ENCODE measurements at regions not wholly inside any gene's neighbourhood (a gene's known extent, or its start where the extent isn't known, plus 50 kb on each side); places are given as distances from the start of the nearest gene placed in this dataset.
"Not testable (repeated sequence)": the region's sequence is repeated elsewhere in the genome, so short reads cannot be mapped to it uniquely, and the experiment has no call there.

DNA sequence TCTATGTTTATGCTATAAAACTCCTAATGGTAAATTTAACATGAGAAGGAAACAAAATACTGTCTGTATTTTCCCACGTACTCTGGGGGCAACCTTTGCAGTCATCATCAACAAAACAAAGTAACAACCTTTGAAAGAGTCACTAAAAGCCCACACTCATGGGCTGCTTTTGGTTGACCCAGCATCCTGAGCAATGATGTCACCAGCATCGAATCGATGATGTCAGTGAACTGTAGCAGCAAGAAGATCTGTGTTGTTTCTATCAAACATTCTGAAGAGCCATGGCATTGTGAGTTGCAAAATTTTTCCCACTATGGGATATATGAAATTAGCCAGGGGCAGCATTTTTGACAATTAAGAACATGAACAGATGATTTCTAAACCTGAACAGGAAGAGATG, 300.1 kb downstream of the HIVEP2 start:
- no peak overlapping the region for H3K27ac Mint-ChIP-seq
- no peaks in the 10 kb centered on the region for H3K9me3 Mint-ChIP-seq (ENCODE audit: low read depth)

DNA sequence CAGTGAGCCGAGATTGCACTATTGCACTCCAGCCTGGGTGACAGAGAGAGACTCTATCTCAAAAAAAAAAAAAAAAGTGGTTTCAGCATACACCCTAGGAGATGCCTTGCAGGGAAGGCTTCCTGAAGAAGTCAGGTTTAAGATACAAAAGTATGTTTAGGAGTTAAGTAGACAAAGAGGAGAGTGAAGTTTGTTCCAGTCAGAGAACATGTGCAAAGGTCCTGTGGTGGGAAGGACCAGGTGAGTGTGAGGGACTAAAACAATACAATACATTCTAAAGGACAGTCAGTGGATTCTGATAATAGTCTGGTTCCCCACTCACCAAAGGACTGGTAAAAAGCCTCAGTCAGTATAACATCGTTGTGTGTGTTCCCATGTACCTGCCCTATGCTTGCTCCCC, 299.3 kb downstream of the HIVEP2 start:
- H3K27ac Mint-ChIP-seq, result no peak overlapping the region
- no peaks in the 10 kb centered on the region for H3K4me1 Mint-ChIP-seq (ENCODE audit: low read depth)
- no peak overlapping the region for H3K4me3 Mint-ChIP-seq
- no peaks in the 10 kb centered on the region for H3K27me3 Mint-ChIP-seq
- no peaks in the 10 kb centered on the region for H3K9me3 Mint-ChIP-seq (ENCODE audit: low read depth)
- no peaks in the 10 kb centered on the region for H3K36me3 Mint-ChIP-seq

More for the DNA sequence above, 300.1 kb downstream of the HIVEP2 start:
- no peak overlapping the region for H3K4me3 Mint-ChIP-seq
- H3K36me3 Mint-ChIP-seq, result no peaks in the 10 kb centered on the region
- no peaks in the 10 kb centered on the region for H3K4me1 Mint-ChIP-seq (ENCODE audit: low read depth)
- no peaks in the 10 kb centered on the region for H3K27me3 Mint-ChIP-seq

DNA sequence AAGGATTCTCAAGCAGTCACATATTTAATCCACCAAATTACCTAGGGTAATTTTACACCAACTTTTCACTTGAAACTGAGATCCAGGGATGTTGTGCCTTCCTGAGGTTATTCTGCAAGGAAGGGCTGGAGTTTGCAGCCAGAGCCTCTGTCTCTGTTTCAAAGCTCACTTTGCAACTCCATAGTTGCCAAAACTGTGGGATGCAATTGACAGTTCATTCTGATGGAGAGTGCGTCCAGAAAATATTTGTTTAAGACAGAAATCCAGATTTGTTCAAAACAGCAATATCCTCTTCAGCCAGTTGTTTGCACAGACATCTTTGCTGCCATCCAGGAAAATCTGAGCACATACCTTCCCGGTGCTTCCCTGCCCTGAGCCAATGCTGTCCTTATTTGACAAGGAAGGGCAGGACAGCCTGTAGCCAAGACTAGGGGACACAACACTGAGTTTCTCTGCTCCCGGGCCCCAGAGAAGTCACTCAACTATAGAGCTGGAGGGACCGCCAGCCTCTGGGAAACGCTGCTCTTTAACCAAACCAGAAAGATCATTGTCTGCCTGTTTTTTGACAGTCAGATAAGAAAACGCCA, 297.4 kb downstream of the HIVEP2 start:
- no peak overlapping the region for H3K27ac Mint-ChIP-seq
- no peaks in the 10 kb centered on the region for H3K27me3 Mint-ChIP-seq
- no peak overlapping the region for H3K4me3 Mint-ChIP-seq

DNA sequence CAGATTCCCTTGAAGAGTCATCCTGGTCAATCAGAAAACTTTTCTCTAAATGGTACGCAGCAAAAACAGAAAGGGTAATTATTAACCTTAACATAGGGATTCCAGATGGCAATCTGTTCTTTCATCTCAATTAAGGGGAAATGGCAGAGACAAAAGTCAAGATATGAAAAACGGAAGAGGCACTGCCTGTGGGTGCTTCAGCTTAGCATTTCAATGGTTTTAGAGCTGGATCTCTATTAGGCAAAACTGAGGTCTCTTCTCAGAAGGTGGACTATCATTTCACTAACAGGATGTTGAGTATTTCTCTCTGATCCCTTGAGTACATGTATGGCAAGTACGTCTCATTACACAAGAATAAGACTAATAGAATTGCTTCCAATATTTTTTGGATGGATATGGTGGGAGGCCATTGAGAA, 296.9 kb downstream of the HIVEP2 start:
- Mint-ChIP-seq H3K27ac (no peak overlapping the region), H3K4me1 (ENCODE audit: low read depth) (no peaks in the 10 kb centered on the region), H3K4me3 (no peak overlapping the region), H3K9me3 (ENCODE audit: low read depth) (no peaks in the 10 kb centered on the region), H3K27me3 (no peaks in the 10 kb centered on the region), H3K36me3 (no peaks in the 10 kb centered on the region)

More for the DNA sequence above, 297.4 kb downstream of the HIVEP2 start:
- Mint-ChIP-seq H3K9me3 (ENCODE audit: low read depth) (no peaks in the 10 kb centered on the region), H3K36me3 (no peaks in the 10 kb centered on the region), H3K4me1 (ENCODE audit: low read depth) (no peaks in the 10 kb centered on the region)

DNA sequence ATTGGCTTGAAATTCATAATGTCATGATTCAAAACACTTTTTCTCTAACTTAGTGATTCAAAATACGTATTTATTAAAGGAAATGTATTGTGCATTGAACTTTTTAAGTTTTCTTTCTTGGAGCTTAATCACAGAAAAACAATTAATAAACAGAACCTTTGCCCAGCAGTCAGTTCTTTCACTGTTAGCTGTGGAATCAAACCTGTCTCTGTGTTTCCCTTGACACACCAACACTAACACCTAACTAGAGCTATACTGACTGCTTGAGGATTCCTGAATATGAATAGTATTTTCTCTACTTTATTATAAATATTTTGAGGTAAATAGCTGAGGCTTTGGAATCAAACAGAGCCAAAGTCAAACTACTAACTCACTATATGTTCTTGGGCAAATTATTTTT, 296.4 kb downstream of the HIVEP2 start:
- no peaks in the 10 kb centered on the region for H3K9me3 Mint-ChIP-seq (ENCODE audit: low read depth)
- H3K4me3 Mint-ChIP-seq, result no peak overlapping the region
- H3K27me3 Mint-ChIP-seq, result no peaks in the 10 kb centered on the region
- no peaks in the 10 kb centered on the region for H3K4me1 Mint-ChIP-seq (ENCODE audit: low read depth)
- no peak overlapping the region for H3K27ac Mint-ChIP-seq
- no peaks in the 10 kb centered on the region for H3K36me3 Mint-ChIP-seq

DNA sequence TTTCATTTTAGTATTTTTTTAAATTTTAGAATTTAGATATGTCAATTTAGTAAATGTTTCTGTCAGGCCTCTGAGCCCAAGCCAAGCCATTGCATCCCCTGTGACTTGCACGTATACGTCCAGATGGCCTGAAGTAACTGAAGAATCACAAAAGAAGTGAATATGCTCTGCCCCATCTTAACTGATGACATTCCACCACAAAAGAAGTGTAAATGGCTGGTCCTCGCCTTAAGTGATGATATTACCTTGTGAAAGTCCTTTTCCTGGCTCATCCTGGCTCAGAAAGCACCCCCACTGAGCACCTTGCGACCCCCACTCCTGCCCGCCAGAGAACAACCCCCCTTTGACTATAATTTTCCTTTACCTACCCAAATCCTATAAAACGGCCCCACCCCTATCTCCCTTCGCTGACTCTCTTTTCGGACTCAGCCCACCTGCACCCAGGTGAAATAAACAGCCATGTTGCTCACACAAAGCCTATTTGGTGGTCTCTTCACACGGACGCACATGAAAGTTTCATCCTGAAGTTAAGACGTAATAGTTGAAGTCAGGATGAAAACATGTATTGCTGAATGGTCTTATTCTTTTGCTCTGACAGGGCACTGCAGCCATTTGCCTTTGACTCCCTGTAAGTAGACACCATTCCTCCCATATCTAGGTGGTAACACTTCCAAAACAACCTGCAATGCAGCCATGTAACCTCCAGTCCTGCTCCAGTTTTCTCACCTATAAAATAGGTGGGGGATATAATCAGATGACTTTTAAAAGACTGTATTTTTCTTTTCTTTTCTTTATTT, 295.3 kb downstream of the HIVEP2 start:
- not testable (repeated sequence) for H3K9me3 Mint-ChIP-seq (ENCODE audit: low read depth); H3K36me3 Mint-ChIP-seq; H3K4me3 Mint-ChIP-seq; H3K27me3 Mint-ChIP-seq; H3K27ac Mint-ChIP-seq; H3K4me1 Mint-ChIP-seq (ENCODE audit: low read depth)

DNA sequence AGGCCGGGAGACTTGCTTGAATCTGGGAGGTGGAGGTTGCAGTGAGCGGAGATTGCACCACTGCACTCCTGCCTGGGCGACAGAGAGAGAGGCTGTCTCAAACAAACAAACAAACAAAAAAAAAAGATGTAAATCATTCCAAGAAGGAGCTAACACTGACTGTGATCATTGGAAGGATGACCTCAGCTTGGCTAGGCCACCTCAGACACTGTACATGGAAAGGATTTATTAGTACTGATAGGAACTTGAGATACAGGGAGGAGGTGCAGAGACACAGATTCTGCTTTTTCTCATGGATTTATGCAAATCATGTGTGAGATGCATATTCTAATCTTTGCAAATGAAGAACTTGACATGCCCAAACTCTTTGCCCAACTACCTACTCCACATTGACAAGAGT, 293.6 kb downstream of the HIVEP2 start:
- H3K27me3 Mint-ChIP-seq, result peaks cover 1% of the 10 kb centered on the region
- no peaks in the 10 kb centered on the region for H3K4me1 Mint-ChIP-seq (ENCODE audit: low read depth)
- H3K36me3 Mint-ChIP-seq, result no peaks in the 10 kb centered on the region
- no peak overlapping the region for H3K4me3 Mint-ChIP-seq
- no peak overlapping the region for H3K27ac Mint-ChIP-seq
- no peaks in the 10 kb centered on the region for H3K9me3 Mint-ChIP-seq (ENCODE audit: low read depth)

DNA sequence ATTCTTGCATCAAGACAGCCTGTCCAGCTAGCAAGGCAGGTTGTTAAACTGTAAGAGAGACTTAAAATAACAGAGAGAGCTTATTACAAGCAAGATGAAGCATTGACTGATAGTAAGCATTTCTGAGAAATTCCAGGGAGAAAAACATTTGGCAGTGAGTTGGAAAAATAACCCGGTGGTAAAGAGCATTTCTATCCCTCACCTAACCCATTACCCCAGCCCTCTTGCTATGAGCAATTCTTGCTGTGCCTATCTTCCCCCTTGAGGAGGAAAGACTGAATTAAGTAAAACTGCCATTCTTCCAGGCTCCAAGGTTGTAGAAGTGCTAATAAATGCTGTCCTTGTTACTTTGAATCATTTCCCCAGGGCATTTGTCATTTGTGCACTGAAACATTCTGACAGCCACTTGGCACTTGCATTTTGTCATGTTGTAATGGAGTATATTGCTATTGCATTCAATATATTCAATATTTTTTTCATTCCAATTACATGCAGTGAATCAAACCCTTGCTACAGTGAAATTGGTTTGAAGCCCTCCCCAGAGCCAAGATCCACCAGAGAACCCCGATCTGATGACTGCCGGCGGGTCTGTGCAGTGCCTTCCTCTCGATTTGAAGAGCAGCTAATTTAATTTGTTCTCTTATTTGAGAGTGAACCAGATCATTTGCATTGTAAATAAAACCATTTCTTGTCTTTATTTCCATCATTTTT, 291.1 kb downstream of the HIVEP2 start:
- Mint-ChIP-seq H3K36me3 (peaks cover 2% of the 10 kb centered on the region), H3K27ac (no peak overlapping the region), H3K9me3 (ENCODE audit: low read depth) (no peaks in the 10 kb centered on the region), H3K4me1 (ENCODE audit: low read depth) (no peaks in the 10 kb centered on the region), H3K4me3 (no peak overlapping the region), H3K27me3 (peaks cover 1% of the 10 kb centered on the region)

DNA sequence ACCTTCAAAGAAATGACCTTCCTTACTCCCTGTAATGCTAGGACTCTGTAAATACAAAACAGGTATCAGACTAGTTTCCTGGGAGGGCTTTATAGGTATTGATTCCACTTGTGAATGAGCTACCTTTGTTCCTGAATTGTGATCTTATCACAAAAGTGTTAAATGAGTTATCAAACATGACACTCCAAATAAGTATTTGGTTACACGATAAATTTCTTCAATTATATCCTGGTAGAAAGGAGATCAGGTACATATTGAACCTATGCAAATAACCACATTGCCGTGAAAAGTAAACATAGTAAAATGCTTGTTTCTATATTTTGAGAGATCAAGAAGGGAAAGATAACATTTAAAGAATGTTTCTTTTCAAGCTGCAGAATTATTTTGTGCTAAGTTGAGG, 285.3 kb downstream of the HIVEP2 start:
- H3K4me1 Mint-ChIP-seq (ENCODE audit: low read depth), result no peaks in the 10 kb centered on the region
- H3K36me3 Mint-ChIP-seq, result peaks cover 13% of the 10 kb centered on the region
- H3K27ac Mint-ChIP-seq, result no peak overlapping the region
- H3K27me3 Mint-ChIP-seq, result peaks cover 1% of the 10 kb centered on the region
- no peak overlapping the region for H3K4me3 Mint-ChIP-seq
- H3K9me3 Mint-ChIP-seq (ENCODE audit: low read depth), result peaks cover 17% of the 10 kb centered on the region

DNA sequence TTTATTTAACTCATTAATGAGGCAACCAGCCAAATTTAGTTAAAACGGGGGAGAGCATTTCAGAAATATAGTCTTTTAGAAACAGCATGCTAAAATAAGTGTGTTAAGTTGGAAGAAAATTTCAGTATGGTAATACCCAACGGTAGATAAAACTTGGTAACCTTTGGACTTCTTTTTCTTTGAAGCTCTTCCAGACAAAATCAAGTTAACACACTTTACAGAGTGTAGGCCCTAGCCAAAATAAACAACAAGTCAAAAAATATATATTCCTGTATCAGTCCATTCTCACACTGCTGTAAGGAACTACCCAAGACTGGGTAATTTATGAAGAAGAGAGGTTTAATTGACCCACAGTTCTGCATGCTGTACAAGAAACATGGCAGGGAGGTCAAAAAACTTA, 279.6 kb downstream of the HIVEP2 start:
- H3K9me3 Mint-ChIP-seq (ENCODE audit: low read depth), result peaks cover 17% of the 10 kb centered on the region
- H3K4me3 Mint-ChIP-seq, result no peak overlapping the region
- H3K27me3 Mint-ChIP-seq, result no peaks in the 10 kb centered on the region
- H3K4me1 Mint-ChIP-seq (ENCODE audit: low read depth), result peaks cover 14% of the 10 kb centered on the region
- no peak overlapping the region for H3K27ac Mint-ChIP-seq
- peaks cover 13% of the 10 kb centered on the region for H3K36me3 Mint-ChIP-seq

DNA sequence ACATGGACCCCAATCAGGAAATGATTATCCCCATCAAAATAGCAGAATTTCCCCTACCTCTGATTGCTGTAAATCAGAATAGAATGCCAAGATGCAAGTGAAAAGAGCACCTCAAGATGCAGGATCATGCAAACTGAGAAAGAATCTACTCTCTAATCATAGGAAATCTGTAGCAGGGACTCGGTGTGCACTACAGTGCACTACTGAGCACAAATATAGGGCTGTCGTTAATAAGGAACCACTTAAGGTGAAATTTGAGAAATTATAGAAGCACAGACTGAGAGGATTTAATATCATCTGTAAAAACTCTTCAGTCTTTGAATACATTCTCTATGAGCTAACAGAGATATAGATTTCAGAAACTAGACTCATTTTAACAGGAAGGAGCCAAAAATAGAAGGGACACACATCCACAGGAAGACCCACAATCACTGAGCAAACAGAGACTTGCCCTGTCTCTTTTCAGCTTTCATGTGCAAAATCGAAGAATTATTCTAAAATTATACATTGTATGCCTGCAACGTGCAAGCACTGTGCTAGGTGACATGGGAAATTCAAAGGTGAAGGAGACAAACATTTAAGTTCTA, 278.3 kb downstream of the HIVEP2 start:
- Mint-ChIP-seq H3K4me1 (ENCODE audit: low read depth) (peaks cover 14% of the 10 kb centered on the region), H3K9me3 (ENCODE audit: low read depth) (peaks cover 17% of the 10 kb centered on the region), H3K27me3 (no peaks in the 10 kb centered on the region)

DNA sequence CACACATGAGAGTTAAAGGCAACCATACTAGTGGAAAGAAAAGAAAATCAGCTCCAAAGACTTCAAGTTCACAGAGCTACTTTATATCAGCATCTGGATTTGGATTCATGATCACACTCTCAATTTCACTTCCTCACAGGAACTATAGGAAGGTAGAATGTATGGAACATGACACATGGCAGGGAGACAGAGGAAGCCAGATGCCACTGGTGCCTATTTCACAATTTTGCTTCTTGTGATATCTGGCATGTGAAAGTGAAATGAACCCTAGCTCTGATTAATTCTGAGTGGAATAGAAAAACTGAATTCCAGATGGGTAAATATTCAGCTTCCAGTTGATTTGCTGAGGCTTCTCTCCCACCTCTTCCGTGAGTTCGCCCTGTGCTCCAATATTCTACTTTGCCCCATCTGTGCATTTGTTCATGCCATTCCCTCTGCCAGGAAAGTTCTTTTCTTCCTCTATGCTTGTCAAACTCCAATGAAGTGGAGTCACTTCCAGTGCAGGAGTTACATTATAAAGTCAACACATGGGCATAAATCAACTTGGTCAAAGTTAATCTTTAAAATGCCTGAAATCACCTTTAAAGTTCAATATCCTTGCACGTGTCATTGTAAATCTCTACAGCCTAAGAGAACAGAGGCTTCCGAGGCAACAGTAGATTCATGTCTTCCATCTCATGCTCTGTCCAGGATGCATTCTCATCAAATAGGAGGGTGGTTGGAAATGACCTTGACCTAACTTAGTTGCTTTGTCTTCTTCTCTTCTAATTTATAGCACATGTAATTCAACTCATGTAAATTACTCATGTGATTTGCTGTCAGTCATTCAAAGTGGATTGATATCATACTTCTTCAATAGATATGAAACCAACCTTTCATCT, 275.3 kb downstream of the HIVEP2 start:
- Mint-ChIP-seq H3K4me3 (no peak overlapping the region), H3K4me1 (ENCODE audit: low read depth) (peaks cover 14% of the 10 kb centered on the region), H3K36me3 (peaks cover 2% of the 10 kb centered on the region)

More for the DNA sequence above, 278.3 kb downstream of the HIVEP2 start:
- no peak overlapping the region for H3K4me3 Mint-ChIP-seq
- peaks cover 13% of the 10 kb centered on the region for H3K36me3 Mint-ChIP-seq
- H3K27ac Mint-ChIP-seq, result no peak overlapping the region

DNA sequence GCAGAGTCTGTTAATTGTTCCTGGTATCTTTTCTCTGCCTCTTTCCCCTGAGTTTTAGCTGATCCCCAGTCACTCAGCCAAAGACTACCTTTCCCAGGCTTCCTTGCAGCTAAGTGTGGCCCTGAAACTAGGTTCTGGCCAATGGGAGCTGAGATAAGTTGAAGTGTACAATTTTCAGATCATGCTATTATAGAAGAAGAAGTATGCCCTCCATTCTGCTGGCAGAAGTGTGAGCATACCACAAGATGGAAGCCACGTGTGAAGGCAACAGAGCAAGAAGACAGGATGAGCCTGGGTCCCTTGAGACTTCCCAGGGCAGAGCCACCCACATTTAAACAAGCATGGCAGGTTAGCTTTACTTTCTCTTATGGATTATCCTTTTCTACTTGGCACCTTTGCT, 273.2 kb downstream of the HIVEP2 start:
- Mint-ChIP-seq H3K36me3 (no peaks in the 10 kb centered on the region), H3K4me1 (ENCODE audit: low read depth) (peaks cover 9% of the 10 kb centered on the region), H3K27ac (no peak overlapping the region), H3K9me3 (ENCODE audit: low read depth) (no peaks in the 10 kb centered on the region), H3K4me3 (no peak overlapping the region), H3K27me3 (peaks cover 3% of the 10 kb centered on the region)

More for the DNA sequence above, 275.3 kb downstream of the HIVEP2 start:
- H3K27me3 Mint-ChIP-seq, result peaks cover 2% of the 10 kb centered on the region
- no peak overlapping the region for H3K27ac Mint-ChIP-seq
- no peaks in the 10 kb centered on the region for H3K9me3 Mint-ChIP-seq (ENCODE audit: low read depth)

DNA sequence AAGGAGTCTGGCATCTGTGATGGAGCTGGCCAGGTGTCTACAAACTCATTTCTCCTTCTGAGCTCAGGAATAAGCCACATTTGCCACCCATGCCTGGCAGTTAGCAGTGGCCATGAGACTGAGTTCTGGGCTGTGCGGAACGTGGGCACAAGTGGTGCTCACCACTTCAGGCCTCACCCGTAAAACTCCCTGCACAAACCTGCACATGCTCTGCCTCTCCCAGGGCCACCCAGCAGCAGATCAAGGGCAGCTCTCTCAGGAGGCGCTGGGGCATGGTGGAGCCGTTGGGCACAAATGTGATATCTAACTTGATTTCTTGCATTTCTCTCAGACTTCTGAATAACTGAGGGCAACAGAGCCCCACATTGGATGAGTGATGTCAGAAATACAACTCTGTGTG, 269.5 kb downstream of the HIVEP2 start:
- H3K27me3 Mint-ChIP-seq, result peaks cover 4% of the 10 kb centered on the region
- H3K4me3 Mint-ChIP-seq, result no peak overlapping the region
- H3K36me3 Mint-ChIP-seq, result no peaks in the 10 kb centered on the region
- peaks cover 17% of the 10 kb centered on the region for H3K4me1 Mint-ChIP-seq (ENCODE audit: low read depth)
- H3K9me3 Mint-ChIP-seq (ENCODE audit: low read depth), result no peaks in the 10 kb centered on the region
- no peak overlapping the region for H3K27ac Mint-ChIP-seq

All from activated naive CD8-positive, alpha-beta T cell (primary cell).